ENCODE measurements at regions not wholly inside any gene's neighbourhood (a gene's known extent, or its start where the extent isn't known, plus 50 kb on each side); places are given as distances from the start of the nearest gene placed in this dataset.

GRCh38 chr2:126513033-126513432 lies 142.9 kb upstream of the GYPC start:
- no peak for DNase-seq

GRCh38 chr2:126515471-126515870 lies 140.5 kb upstream of the GYPC start:
- DNase-seq: no peak

GRCh38 chr2:126518196-126518595 lies 137.8 kb upstream of the GYPC start:
- no peak for DNase-seq

- peak; percentile 82 for DNase-seq
These were observed 128.0 kb upstream of the GYPC start for GRCh38 chr2:126527836-126528490.

GRCh38 chr2:126531029-126531428 lies 124.9 kb upstream of the GYPC start:
- no peak for DNase-seq

- DNase-seq: no peak
These were observed 121.5 kb upstream of the GYPC start for GRCh38 chr2:126534478-126534877.

GRCh38 chr2:126535408-126535807 lies 120.5 kb upstream of the GYPC start:
- DNase-seq: no peak

GRCh38 chr2:126536605-126537200 lies 119.3 kb upstream of the GYPC start:
- DNase-seq: no peak

- DNase-seq: no peak
These were observed 116.9 kb upstream of the GYPC start for GRCh38 chr2:126539101-126539500.

GRCh38 chr2:126542247-126542646 lies 113.7 kb upstream of the GYPC start:
- DNase-seq: no peak

- DNase-seq: no peak
These were observed 112.9 kb upstream of the GYPC start for GRCh38 chr2:126543081-126543480.

- DNase-seq: no peak
These were observed 97.9 kb upstream of the GYPC start for GRCh38 chr2:126558029-126558428.

GRCh38 chr2:126568734-126569133 lies 87.2 kb upstream of the GYPC start:
- DNase-seq: no peak

- no peak for DNase-seq
These were observed 84.6 kb upstream of the GYPC start for GRCh38 chr2:126571403-126571802.

- no peak for DNase-seq
These were observed 80.3 kb upstream of the GYPC start for GRCh38 chr2:126575631-126576030.

GRCh38 chr2:126579868-126580267 lies 76.1 kb upstream of the GYPC start:
- DNase-seq: no peak

- no peak for DNase-seq
These were observed 69.6 kb upstream of the GYPC start for GRCh38 chr2:126586317-126586716.

GRCh38 chr2:126599062-126599461 lies 56.9 kb upstream of the GYPC start:
- no peak for DNase-seq

- DNase-seq: no peak
These were observed 55.2 kb upstream of the GYPC start for GRCh38 chr2:126600742-126601141.

- no peak for DNase-seq
These were observed 53.6 kb upstream of the GYPC start for GRCh38 chr2:126602334-126602733.
